ENCODE measurements at regions not wholly inside any gene's neighbourhood (a gene's known extent, or its start where the extent isn't known, plus 50 kb on each side); places are given as distances from the start of the nearest gene placed in this dataset.

GRCh38 chr7:106386958-106387357, 102.2 kb upstream of the NAMPT start:
- no peak for TF ChIP-seq ZC3H10 (CRISPR knock-in tag; IDR thresholded peaks at IDR 0.05)
- no peak for TF ChIP-seq PATZ1 (CRISPR knock-in tag; IDR thresholded peaks at IDR 0.05; ENCODE audit: borderline replicate concordance)
- TF ChIP-seq ISL1 (CRISPR knock-in tag; IDR thresholded peaks at IDR 0.05) = no peak
- TF ChIP-seq GLIS3 (CRISPR knock-in tag; IDR thresholded peaks at IDR 0.05) = no peak
- ATAC-seq = no peak

GRCh38 chr7:106384373-106384772, 99.6 kb upstream of the NAMPT start:
- TF ChIP-seq ESRRG (CRISPR knock-in tag; IDR thresholded peaks at IDR 0.05) = no peak
- TF ChIP-seq ZNF565 (CRISPR knock-in tag; conservative IDR thresholded peaks at IDR 0.05; ENCODE audit: low read depth) = no peak
- TF ChIP-seq BACH2 (CRISPR knock-in tag; IDR thresholded peaks at IDR 0.05; ENCODE audit: borderline replicate concordance) = no peak
- no peak for TF ChIP-seq TSHZ2 (CRISPR knock-in tag; IDR thresholded peaks at IDR 0.05)
- no peak for TF ChIP-seq ZNF8 (CRISPR knock-in tag; IDR thresholded peaks at IDR 0.05)
- no peak for TF ChIP-seq GLIS3 (CRISPR knock-in tag; IDR thresholded peaks at IDR 0.05)
- no peak for TF ChIP-seq CSRNP3 (CRISPR knock-in tag; IDR thresholded peaks at IDR 0.05)
- TF ChIP-seq PATZ1 (CRISPR knock-in tag; IDR thresholded peaks at IDR 0.05; ENCODE audit: borderline replicate concordance) = no peak
- no peak for TF ChIP-seq ISL1 (CRISPR knock-in tag; IDR thresholded peaks at IDR 0.05)
- no peak for TF ChIP-seq ZFP30 (CRISPR knock-in tag; IDR thresholded peaks at IDR 0.05)
- no peak for TF ChIP-seq TOX (CRISPR knock-in tag; IDR thresholded peaks at IDR 0.05; ENCODE audit: borderline replicate concordance)
- no peak for TF ChIP-seq POU6F1 (CRISPR knock-in tag; IDR thresholded peaks at IDR 0.05; ENCODE audit: borderline replicate concordance, low read depth)
- TF ChIP-seq SNAI2 (CRISPR knock-in tag; IDR thresholded peaks at IDR 0.05) = no peak
- no peak for TF ChIP-seq ZFP3 (CRISPR knock-in tag; IDR thresholded peaks at IDR 0.05)
- TF ChIP-seq OSR1 (CRISPR knock-in tag; IDR thresholded peaks at IDR 0.05) = no peak
- TF ChIP-seq PPARA (CRISPR knock-in tag; IDR thresholded peaks at IDR 0.05; ENCODE audit: borderline replicate concordance) = no peak
- no peak for TF ChIP-seq ZNF70 (CRISPR knock-in tag; IDR thresholded peaks at IDR 0.05)
- no peak for ATAC-seq

- no peak for ATAC-seq
- TF ChIP-seq ARNTL (CRISPR knock-in tag; IDR thresholded peaks at IDR 0.05; ENCODE audit: borderline replicate concordance, low read depth) (no peak), ISL1 (CRISPR knock-in tag; IDR thresholded peaks at IDR 0.05) (no peak), TOX (CRISPR knock-in tag; IDR thresholded peaks at IDR 0.05; ENCODE audit: borderline replicate concordance) (no peak), CSDC2 (CRISPR knock-in tag; IDR thresholded peaks at IDR 0.05) (no peak), TSHZ2 (CRISPR knock-in tag; IDR thresholded peaks at IDR 0.05) (no peak), PPARA (CRISPR knock-in tag; IDR thresholded peaks at IDR 0.05; ENCODE audit: borderline replicate concordance) (no peak), ZC3H10 (CRISPR knock-in tag; IDR thresholded peaks at IDR 0.05) (no peak), ZNF8 (CRISPR knock-in tag; IDR thresholded peaks at IDR 0.05) (no peak), RARB (CRISPR knock-in tag; IDR thresholded peaks at IDR 0.05) (no peak), PATZ1 (CRISPR knock-in tag; IDR thresholded peaks at IDR 0.05; ENCODE audit: borderline replicate concordance) (no peak)
These were observed 98.1 kb upstream of the NAMPT start for GRCh38 chr7:106382929-106383328.

Data from SK-N-SH treated with all-trans-retinoic acid at 6 μM for 48 hours (cell line).